Putamen (tissue), 1 donor: ENCODE measurements at regions not wholly inside any gene's neighbourhood (a gene's known extent, or its start where the extent isn't known, plus 50 kb on each side); places are given as distances from the start of the nearest gene placed in this dataset.

Experiments
- DNase-seq: peaks from one replicate; pipeline ENCODE4 v3.0.0-alpha.2; 2016; ENCODE audit warnings: low spot score

GRCh38 chr18:42185486-42185885, 230.5 kb downstream of the PIK3C3 start:
- no peak for DNase-seq

- no peak for DNase-seq
These were observed 232.8 kb downstream of the PIK3C3 start for GRCh38 chr18:42187611-42188380.

DNA sequence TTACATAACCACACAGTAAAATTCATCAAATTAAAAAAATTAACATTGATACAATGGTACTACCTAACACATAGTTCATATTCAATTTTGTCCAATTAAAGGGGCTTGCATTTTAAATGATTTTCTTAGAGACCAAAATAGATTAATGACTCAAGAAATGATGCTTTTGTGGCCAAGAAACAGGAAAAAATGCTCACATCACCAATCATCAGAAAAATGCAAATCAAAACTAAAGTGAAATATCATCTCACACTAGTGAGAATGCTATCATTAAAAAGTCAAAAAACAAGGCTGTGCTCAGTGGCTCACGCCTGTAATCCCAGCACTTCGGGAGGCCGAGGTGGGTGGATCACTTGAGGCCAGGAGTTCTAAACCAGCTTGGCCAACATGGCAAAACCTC, 235.6 kb downstream of the PIK3C3 start:
- DNase-seq: no peak

DNA sequence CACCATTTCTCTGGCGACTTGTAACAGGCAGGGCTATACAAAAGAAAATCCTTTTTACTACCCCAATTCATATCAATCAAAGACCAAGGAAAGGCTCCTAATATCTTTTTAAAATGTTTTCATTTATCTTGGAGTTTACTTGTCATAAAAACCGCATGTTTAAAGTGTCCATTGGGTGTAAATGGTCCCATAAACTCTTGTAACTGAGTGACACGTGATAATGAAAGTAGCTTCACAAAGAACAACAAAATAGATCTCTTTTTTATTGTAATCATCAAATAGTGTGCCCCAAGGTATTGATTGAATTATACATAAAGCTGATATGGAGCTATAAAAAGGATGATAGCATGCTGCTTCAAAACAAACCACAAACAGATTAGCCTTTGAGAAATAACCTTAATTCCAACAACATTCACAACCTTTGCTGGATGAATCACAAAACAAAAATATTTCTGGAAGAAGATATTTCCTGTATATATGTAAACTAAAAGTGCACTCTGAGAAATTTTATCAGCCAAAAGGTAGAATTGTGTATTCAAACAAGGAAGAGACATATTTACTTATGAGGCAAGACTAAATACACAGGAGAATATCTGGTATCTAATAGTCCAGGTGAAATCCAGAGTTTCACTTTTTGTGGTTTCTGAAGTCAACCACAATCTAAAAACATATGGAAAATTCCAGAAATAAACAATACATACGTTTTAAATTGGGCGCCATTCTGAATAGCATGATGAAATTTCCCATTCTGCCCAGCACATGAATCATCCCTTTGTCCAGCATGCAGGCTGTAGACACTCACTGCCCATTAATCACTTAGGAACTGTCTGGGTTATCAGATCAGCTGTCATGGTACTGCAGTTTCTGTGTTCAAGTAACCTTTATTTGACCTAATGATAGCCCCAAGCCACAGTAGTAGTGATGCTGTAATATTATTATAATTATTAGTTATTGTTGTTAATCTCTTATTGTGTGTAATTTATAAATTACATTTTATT, 237.5 kb downstream of the PIK3C3 start:
- DNase-seq: peak; percentile 3

GRCh38 chr18:42196651-42197050, 241.6 kb downstream of the PIK3C3 start:
- DNase-seq: no peak

GRCh38 chr18:42201137-42201536, 246.1 kb downstream of the PIK3C3 start:
- DNase-seq: no peak

GRCh38 chr18:42211201-42211600, 256.2 kb downstream of the PIK3C3 start:
- DNase-seq: no peak

DNA sequence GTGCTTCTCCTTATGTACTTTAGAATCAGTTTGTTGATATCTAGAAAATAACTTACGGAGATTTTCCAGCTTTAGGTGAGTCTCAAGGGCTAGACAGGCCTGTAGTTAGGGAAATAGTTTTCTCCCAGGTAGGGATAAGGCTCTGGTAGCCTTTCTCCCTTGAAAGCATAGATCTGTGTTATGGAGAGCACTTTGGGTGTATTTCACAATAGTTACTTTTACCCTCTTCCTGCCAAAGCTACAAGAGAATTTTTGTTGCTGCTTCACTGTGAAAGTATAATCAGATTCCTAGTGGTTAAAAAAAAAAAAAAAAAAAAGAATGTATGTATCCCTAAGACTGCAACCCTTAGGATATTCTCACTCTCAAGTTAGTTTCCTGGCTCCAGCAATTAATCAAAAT, 267.5 kb downstream of the PIK3C3 start:
- DNase-seq: no peak

DNA sequence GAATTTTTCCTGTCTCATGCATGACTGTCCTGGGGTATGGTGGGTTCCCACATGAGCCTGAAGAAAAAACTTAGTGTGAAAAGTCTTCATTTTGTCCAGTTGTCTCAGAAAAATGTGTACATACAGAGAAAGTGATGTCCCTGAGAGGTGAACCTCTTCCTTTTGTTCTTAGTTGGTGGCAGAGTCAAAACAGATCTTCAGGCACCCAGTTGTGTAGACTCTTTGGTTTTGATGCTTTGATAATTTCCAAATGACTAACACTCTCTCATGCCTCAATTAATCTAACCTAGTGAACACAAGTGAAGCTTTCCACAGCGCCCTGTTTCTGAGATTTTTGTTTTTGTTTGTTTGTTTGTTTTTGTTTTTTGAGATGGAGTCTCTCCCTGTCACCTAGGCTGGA, 273.5 kb downstream of the PIK3C3 start:
- DNase-seq: no peak

GRCh38 chr18:42229211-42230210, 274.5 kb downstream of the PIK3C3 start:
- no peak for DNase-seq

- no peak for DNase-seq
These were observed 275.6 kb downstream of the PIK3C3 start for GRCh38 chr18:42230636-42231035.

DNA sequence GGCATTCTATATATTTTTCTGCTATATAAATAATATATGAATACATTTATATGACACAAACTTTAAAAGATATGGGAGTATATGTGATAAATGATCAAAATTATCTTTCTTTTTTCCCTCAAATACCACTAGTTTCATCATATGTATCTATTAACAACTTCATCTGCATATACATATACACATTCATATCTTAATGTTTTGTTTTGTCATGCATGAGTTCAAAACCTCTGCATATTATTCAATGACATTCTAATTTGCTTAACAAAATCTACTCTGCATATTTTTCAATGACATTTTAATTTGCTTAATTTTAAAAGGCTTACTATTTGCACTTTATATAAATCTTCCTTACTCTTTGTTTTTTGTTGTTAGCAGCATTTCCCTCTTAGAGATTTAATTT, 276.2 kb downstream of the PIK3C3 start:
- DNase-seq: no peak

GRCh38 chr18:42231796-42232195, 276.8 kb downstream of the PIK3C3 start:
- no peak for DNase-seq

GRCh38 chr18:42233908-42234307, 278.9 kb downstream of the PIK3C3 start:
- no peak for DNase-seq

DNA sequence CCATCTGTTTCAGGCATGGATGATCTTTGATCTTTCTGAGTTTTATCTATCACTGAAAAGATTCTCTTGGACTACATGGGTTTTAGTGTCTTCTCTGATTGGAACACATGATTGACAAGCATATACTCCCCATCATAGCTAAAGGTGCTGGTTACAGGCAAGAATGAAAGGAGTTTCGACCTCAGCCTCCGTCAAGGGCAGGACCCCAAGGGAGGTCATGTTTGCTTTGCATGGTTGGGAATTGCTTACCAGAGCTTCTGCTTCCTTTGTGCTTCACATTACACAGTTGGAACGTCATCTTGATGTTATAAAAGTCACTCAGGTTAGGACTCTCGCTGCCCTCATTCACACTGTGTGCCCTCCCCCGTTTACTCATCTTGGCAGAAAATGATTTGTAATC, 287.7 kb downstream of the PIK3C3 start:
- no peak for DNase-seq

GRCh38 chr18:42245137-42245536, 290.1 kb downstream of the PIK3C3 start:
- no peak for DNase-seq

DNA sequence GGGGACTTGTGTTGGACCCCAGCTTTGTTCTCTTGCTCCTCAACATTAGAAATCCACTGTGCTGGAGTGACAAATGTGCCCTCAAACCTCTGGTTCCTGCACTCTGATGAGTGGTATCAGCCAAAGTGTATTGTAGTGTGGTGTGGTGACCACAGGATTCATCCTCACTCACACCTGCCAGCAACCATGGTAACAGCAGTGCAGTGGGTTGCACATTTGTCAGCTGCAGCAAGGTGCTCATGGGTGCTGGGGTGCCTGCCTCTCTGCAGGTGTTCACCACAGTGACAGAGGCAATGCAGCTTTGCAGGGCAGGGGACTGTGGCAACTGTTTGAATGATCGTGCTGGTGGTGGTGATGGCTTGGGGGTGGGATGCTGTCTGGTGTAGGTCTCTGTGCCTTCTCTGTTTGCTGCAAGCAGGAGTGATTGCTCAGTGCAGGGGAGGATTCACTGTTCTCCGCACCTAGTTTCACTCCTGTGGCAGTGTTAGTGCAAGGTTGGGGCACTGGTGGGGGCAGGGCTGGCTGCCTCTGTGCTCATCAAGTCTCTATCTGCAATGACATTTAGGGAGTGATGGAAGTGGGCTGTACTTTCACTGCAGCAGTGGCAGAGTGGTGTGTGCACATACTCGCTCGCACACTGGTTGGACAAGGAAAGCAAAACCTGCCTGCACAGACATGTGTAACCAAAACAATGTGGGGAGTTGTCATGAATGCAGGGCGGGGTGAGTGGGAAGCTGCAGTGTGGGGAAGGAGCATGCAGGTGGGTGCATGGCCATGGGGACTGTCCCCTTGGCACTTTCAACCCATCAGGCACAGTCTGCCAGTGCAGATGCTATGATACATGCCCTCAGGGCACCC, 301.1 kb downstream of the PIK3C3 start:
- no peak for DNase-seq

DNA sequence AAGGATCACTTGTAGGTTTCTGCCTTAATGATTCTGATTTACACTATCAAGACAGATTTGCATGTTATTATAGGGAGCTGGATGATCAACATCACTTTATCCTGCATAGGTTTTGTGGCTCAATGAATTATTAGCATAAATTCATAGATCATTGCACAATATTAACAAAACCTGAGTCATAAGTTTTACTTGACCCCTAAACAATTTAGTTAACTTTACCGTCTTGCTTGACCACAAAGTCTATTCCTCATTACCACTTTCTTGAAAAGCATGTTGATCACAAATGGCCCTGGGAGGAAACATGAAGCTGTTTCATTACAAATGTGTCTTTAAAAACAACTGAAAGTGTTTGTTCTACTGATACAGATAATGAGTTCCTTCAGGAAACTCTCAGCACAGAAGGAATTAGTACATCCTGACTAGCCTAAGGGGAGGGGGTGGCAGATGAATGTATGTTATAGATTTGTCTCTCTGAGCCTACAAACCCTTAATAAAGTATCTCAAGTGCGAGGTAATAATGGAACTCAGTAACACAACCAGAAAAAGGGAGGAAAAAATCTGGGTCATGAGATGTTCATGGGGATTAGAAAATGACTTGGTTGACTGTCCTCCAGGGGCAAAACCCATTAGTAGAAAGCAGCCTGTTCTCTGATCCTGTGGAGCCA, 303.4 kb downstream of the PIK3C3 start:
- DNase-seq: no peak

- DNase-seq: no peak
These were observed 306.7 kb downstream of the PIK3C3 start for GRCh38 chr18:42261731-42262130.

DNA sequence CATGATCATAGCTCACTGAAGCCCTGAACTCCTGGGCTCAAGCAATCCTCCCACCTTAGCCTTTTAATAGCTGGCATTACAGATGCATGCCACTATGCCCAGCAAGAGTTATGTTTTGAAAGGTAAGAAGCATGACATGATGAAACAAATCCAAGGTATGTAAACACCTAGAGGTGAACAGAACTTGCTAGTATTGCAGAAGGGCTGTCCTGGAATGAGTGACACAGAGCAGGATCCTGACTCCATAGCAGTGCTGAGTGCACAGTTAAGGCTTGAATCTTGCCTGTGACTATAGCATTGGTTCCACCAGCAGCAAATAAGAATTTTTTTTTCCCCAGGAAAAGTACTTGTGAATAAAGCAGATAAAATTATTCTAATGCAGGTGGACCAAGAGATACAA, 309.5 kb downstream of the PIK3C3 start:
- no peak for DNase-seq
